Bronchial epithelial cell (primary cell): ENCODE measurements at regions not wholly inside any gene's neighbourhood (a gene's known extent, or its start where the extent isn't known, plus 50 kb on each side); places are given as distances from the start of the nearest gene placed in this dataset.

Experiments used
- DNase-seq: peaks from one replicate; pipeline ENCODE4 v3.0.0-alpha.2; 2010; ENCODE audit warnings: low read depth
- FAIRE-seq: peaks from 2 replicates; lab custom pipeline; 2011; peaks lifted over from hg19 to GRCh38; lab: Jason Lieb, UNC
- H3K27me3 ChIP-seq: 2 replicates; pipeline ENCODE4 v1.5.1; 2011; ENCODE audit warnings: low read length; ENCODE audit not compliant: control insufficient read depth, insufficient read depth
- H3K36me3 ChIP-seq: 2 replicates; pipeline ENCODE4 v1.5.1; 2011; ENCODE audit warnings: low read length; ENCODE audit not compliant: control insufficient read depth, insufficient read depth
- H3K4me3 ChIP-seq: 2 replicates; pipeline ENCODE4 v1.5.1; 2011; ENCODE audit warnings: mild to moderate bottlenecking, low read depth, low read length, control low read depth
- CTCF ChIP-seq: IDR thresholded peaks from 2 replicates; pipeline ENCODE4 v1.5.1; 2011; ENCODE audit warnings: mild to moderate bottlenecking, moderate library complexity, low read length, control low read depth, inconsistent platforms; ENCODE audit not compliant: insufficient read depth, severe bottlenecking

GRCh38 chrX:21126661-21127060 lies 247.6 kb upstream of the CNKSR2 start:
- no peaks in the 10 kb centered on the region for H3K27me3 ChIP-seq
- TF ChIP-seq CTCF, result no peak
- FAIRE-seq, result no peak
- H3K4me3 ChIP-seq, result no peak overlapping the region
- no peaks in the 10 kb centered on the region for H3K36me3 ChIP-seq
- DNase-seq, result no peak

DNA sequence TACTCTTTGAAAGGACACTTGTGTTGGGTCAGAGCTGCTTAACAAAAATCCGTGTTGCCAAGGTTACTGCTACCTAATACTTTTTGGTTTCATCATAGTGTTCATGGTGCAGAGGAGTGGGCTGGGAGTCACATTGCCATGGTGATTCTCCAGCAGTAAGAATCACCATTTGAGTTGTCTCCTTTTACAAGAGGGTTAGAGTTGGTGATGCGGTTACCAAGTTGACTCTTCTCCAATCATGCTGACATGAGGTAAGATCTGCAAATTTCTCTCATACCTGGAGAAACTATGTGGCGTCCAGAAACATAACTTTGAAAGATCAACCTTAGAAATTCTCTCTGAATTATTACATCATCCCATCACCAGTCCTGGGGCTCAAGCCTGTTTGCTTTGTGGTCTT lies 242.9 kb upstream of the CNKSR2 start:
- no peak for FAIRE-seq

DNA sequence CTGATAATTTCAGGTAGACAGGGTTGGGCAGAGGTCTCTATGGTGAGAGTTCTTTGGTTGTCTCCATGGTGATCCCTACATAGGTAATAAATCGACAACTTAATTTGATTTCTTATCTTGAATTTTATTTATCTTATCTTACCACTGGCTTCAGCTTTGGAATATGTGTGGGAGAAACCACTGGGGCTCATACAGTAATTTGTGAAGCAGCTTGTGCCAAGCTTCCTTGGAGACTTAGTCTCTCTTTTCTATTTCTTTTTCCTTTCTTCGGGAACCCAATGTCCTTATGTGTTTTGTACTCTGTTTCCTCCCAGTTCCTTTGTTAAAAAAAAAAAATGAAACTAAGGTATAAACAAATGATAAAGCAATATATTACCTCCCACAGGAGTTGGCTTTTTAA lies 242.4 kb upstream of the CNKSR2 start:
- H3K27me3 ChIP-seq, result no peaks in the 10 kb centered on the region
- DNase-seq (no peak), FAIRE-seq (no peak)
- no peaks in the 10 kb centered on the region for H3K36me3 ChIP-seq
- no peak overlapping the region for H3K4me3 ChIP-seq
- TF ChIP-seq CTCF, result no peak

More for the DNA sequence above, 242.9 kb upstream of the CNKSR2 start:
- no peaks in the 10 kb centered on the region for H3K36me3 ChIP-seq
- TF ChIP-seq CTCF, result no peak
- H3K27me3 ChIP-seq, result no peaks in the 10 kb centered on the region
- DNase-seq, result no peak
- H3K4me3 ChIP-seq, result no peak overlapping the region

DNA sequence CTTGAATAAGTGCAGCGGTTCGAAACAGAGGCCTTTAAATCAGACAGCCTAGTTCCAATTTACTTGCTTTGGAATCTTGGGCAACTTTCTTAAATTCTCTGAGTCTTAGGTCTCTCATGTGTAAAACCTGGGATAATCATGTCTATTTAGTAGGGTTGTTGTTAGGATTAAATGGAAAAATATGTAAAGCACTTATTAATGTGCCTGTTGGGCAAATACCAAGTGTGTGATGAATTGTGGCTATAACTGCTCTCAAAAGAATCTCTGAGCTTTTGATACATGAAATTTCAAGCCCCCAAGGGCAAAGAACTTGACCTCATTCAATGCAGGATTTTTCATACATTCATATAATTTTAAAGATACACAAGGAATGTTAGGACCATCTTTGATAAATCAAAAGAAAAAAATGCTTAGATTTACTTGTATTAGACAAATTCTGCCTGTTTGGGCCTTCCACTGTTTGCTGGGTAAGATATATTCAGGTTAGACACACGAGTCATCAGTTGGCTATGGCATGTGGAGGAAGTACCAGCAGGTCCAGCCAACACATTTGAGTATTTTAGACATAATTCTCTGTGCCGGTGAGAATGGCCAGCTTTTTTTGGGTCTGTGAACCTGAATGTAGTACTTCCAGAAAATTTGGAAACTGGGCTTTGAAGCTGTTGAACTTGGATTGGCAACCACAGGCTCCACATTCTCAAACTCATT lies 241.4 kb upstream of the CNKSR2 start:
- TF ChIP-seq CTCF, result no peak
- FAIRE-seq, result no peak
- peak; percentile 41 for DNase-seq
- Histone ChIP-seq H3K4me3 (no peak overlapping the region), H3K27me3 (no peaks in the 10 kb centered on the region), H3K36me3 (no peaks in the 10 kb centered on the region)

DNA sequence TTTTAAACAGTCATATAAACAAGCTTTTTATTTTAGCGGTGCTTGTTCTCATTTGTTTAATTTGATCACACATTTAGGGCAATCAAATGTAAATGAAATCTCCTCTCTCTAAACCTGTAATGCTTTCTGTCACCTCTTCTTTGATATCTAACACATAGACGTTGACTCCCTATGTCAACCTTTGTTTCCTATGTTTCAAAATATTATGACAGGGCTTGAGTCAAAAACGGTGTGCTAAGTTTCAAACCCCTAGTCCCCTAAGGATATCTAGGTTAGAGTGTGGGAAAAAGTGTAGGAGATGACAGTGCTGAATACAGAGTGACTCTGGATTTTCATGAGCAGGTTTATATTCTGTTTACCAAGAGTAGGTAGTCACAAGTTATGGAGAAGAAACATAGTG lies 224.0 kb upstream of the CNKSR2 start:
- Histone ChIP-seq H3K27me3 (no peaks in the 10 kb centered on the region), H3K4me3 (no peak overlapping the region), H3K36me3 (no peaks in the 10 kb centered on the region)
- FAIRE-seq, result no peak
- TF ChIP-seq CTCF, result no peak
- DNase-seq, result no peak

DNA sequence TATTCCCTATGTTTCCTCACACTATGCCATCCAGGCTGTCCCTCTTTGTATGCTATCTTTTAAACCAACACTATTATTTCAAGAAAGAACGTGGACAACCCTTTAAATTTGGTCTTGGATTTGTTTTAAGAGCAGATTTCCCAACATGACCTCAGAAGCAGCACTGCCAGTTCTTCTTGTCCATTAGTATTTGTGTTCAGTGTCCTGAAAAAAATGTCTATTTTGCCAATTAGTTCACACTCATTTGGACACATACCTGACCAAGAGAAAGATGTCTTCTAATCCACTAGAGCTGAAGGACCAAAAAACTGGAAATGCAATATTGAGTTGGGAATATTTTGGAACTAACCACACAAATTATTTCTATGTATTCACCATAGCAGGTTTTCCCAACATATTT lies 223.2 kb upstream of the CNKSR2 start:
- TF ChIP-seq CTCF, result no peak
- no peak for FAIRE-seq

More for the DNA sequence above, 223.2 kb upstream of the CNKSR2 start:
- Histone ChIP-seq H3K36me3 (no peaks in the 10 kb centered on the region), H3K27me3 (no peaks in the 10 kb centered on the region), H3K4me3 (no peak overlapping the region)
- no peak for DNase-seq
